Left lung (tissue), 4 donors: ENCODE measurements at regions not wholly inside any gene's neighbourhood (a gene's known extent, or its start where the extent isn't known, plus 50 kb on each side); places are given as distances from the start of the nearest gene placed in this dataset.

ENCODE experiments used
- ATAC-seq: fragments of 200-7000 bp; cut with Tn5 transposase; one replicate; pipeline ENCODE4 v1.9.1; 2020; ENCODE audit warnings: moderate library complexity
- DNase-seq, 4 donors: peaks; one replicate each; pipeline ENCODE4 v3.0.0-alpha.2; 2013 to 2020
- H3K27ac ChIP-seq, 2 donors: fragments of 200-600 bp; sonication (generic) in 1 of 2; one replicate each; pipeline versions ENCODE4 v1.5.0 to v1.8.0; 2020 to 2021
- H3K27me3 ChIP-seq, 2 donors: fragments of 200-600 bp; sonication (generic) in 1 of 2; one replicate each; pipeline versions ENCODE4 v1.5.0 to v1.8.0; 2020 to 2021
- H3K36me3 ChIP-seq, 2 donors: fragments of 200-600 bp; sonication (generic) in 1 of 2; one replicate each; pipeline versions ENCODE4 v1.5.0 to v1.8.0; 2020 to 2021
- H3K4me1 ChIP-seq, 2 donors: fragments of 200-600 bp; one replicate each; pipeline ENCODE4 v1.8.0; 2021
- H3K4me3 ChIP-seq, 2 donors: fragments of 200-600 bp; sonication (generic) in 1 of 2; one replicate each; pipeline versions ENCODE4 v1.5.0 to v1.8.0; 2020 to 2021; ENCODE audit warnings: mild to moderate bottlenecking in 1 of 2
- H3K9me3 ChIP-seq, 2 donors: fragments of 200-600 bp; sonication (generic) in 1 of 2; one replicate each; pipeline versions ENCODE4 v1.5.0 to v1.8.0; 2020 to 2021
- CTCF ChIP-seq, 2 donors: fragments of 200-600 bp; sonication (generic) in 1 of 2; IDR thresholded peaks; one replicate each; pipeline versions ENCODE4 v1.5.0 to v1.8.0; 2021; ENCODE audit warnings: antibody characterized with exemption in 2 of 2
- intact Hi-C, 2 donors: fragments of 100-400 bp; cut with DNase I; formaldehyde crosslinking; loops; one replicate each; pipeline versions ENCODE4 v1.11.2 to v1.14.2; 2022
- donor health status: DM: no; HTN: yes; CAD: no.
- donor health status: DM: no; HTN: no; CAD: no.

DNA sequence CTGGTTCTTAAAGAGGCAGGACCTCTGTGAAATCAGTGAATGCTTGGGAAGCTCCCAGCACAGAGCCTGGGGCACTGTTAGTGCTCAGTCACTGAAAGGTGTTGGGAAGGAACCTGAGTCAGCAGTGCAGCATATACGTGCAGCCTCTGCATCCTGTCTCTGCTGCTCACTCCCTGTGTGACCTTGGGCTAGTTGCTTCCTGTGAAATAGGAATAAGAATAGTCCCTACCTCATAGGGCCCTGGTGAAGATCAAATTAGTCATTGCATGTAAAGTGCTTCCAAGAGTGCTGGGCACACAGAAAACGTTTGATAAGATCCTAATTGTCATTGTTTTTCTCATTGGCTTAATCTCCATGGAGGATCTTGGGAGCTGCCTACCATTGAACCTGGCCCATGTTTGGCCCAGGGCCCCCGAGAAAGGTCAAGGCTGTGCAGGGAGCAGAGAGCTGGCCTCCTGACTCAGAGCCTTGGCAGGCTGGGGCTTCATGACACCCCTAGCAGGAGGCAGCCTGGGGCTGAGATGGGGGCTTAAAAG, 73.3 kb upstream of the COL13A1 start:
- Histone ChIP-seq H3K27ac (no peak overlapping the region), H3K4me1 (peaks cover 0 to 13% of the 10 kb centered on the region in 2 donors), H3K4me3 (no peak overlapping the region), H3K36me3 (no peaks in the 10 kb centered on the region), H3K9me3 (no peaks in the 10 kb centered on the region), H3K27me3 (no peaks in the 10 kb centered on the region)
- no peak for TF ChIP-seq CTCF (IDR thresholded peaks at IDR 0.05)
- DNase-seq (no peak), ATAC-seq (peak; percentile 50)
- intact Hi-C loops: no loop called here

DNA sequence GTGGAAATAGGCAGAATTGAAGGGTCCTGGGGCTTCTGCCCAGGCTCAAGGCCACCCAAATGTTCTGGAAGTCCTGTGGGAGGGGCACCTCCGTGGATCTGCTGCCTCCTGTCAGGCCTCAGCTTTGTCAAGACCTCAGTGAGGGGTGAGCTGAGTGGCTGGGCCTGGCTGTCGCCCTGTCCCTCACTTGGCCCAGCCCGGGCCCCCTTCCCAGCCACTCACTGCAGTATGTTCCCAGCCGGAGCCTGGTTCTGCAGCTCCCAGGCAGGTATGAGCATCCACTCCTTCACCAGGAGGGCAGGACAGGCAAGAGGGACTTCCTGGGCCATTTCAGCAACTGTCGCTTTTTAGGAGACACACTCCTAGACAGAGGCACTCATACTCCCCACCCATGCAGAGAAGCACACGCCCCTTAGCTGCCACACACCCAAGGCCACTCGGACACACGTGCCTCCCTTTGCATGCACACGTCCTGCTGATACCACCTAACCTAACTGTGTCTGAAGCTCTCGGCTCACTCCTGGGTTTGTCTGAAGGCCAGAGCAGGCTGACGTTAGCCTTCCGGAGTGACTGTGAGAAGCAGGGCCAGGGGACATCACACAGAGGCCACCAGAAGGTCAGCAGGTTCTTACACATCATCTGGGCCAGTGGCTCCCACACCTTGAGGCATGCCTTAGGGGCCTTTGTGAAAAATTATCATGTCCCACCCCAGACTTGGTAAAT, 72.2 kb upstream of the COL13A1 start:
- peaks cover 0 to 17% of the 10 kb centered on the region in 2 donors for H3K4me1 ChIP-seq
- no peak for ATAC-seq
- H3K36me3 ChIP-seq: no peaks in the 10 kb centered on the region
- no peak overlapping the region for H3K27ac ChIP-seq
- no peaks in the 10 kb centered on the region for H3K9me3 ChIP-seq
- H3K27me3 ChIP-seq: no peaks in the 10 kb centered on the region
- intact Hi-C loops: no loop called here
- no peak for DNase-seq
- H3K4me3 ChIP-seq: no peak overlapping the region
- TF ChIP-seq CTCF (IDR thresholded peaks at IDR 0.05): no peak

- intact Hi-C loops: no loop called here
- no peak for TF ChIP-seq CTCF (IDR thresholded peaks at IDR 0.05)
Measured at GRCh38 chr10:69730251-69731156, 71.2 kb upstream of the COL13A1 start.

DNA sequence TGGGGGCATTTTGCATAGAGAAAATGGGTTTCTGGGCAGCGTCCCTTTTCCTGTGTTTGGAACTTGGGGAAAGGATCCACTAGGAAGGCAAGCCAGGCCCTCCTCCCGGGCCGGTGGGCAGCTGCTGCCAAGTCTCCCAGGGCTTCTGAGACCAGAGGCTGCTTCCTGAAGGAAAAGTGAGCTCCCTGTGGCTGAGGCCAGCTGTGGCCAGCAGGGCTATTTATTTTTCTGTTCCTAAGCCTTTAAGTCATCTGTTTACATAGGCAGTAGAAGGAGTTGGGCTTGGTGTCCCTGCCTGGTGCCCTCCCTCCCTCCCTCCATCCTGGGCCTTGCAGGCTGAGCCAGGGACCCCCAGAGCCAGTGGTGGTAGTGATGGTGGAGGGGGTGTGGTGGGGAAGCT, 70.5 kb upstream of the COL13A1 start:
- H3K27ac ChIP-seq: no peak overlapping the region
- H3K36me3 ChIP-seq: no peaks in the 10 kb centered on the region
- intact Hi-C loops: no loop called here
- ATAC-seq: peak; percentile 36
- H3K9me3 ChIP-seq: no peaks in the 10 kb centered on the region
- no peak for DNase-seq
- no peak overlapping the region for H3K4me3 ChIP-seq
- TF ChIP-seq CTCF (IDR thresholded peaks at IDR 0.05): no peak
- peaks cover 0 to 17% of the 10 kb centered on the region in 2 donors for H3K4me1 ChIP-seq
- H3K27me3 ChIP-seq: no peaks in the 10 kb centered on the region

More at GRCh38 chr10:69730251-69731156, 71.2 kb upstream of the COL13A1 start:
- H3K9me3 ChIP-seq: no peaks in the 10 kb centered on the region
- H3K4me1 ChIP-seq: peaks cover 0 to 17% of the 10 kb centered on the region in 2 donors
- ATAC-seq: no peak
- H3K4me3 ChIP-seq: no peak overlapping the region
- peak in 2 of 4 donors; percentile 80 to 84 for DNase-seq
- H3K36me3 ChIP-seq: no peaks in the 10 kb centered on the region
- H3K27ac ChIP-seq: no peak overlapping the region
- no peaks in the 10 kb centered on the region for H3K27me3 ChIP-seq

- H3K4me3 ChIP-seq: no peak overlapping the region
- no peaks in the 10 kb centered on the region for H3K9me3 ChIP-seq
- H3K4me1 ChIP-seq: peaks cover 0 to 17% of the 10 kb centered on the region in 2 donors
- ATAC-seq (no peak), DNase-seq (no peak)
- no peaks in the 10 kb centered on the region for H3K27me3 ChIP-seq
- no peak for TF ChIP-seq CTCF (IDR thresholded peaks at IDR 0.05)
- intact Hi-C loops: no loop called here
- no peak overlapping the region for H3K27ac ChIP-seq
- H3K36me3 ChIP-seq: no peaks in the 10 kb centered on the region
Measured at GRCh38 chr10:69731698-69732097, 70.0 kb upstream of the COL13A1 start.
